Colonic mucosa (tissue), 4 donors: ENCODE measurements at regions not wholly inside any gene's neighbourhood (a gene's known extent, or its start where the extent isn't known, plus 50 kb on each side); places are given as distances from the start of the nearest gene placed in this dataset.

Experiments
- DNase-seq: peaks from one replicate; pipeline ENCODE4 v3.0.0-alpha.2; 2020
- H3K27ac ChIP-seq: fragments of 200-600 bp; one replicate; pipeline ENCODE4 v1.8.0; 2021
- H3K27me3 ChIP-seq: fragments of 200-600 bp; one replicate; pipeline ENCODE4 v1.8.0; 2021
- H3K36me3 ChIP-seq: fragments of 200-600 bp; one replicate; pipeline ENCODE4 v1.8.0; 2021
- H3K4me1 ChIP-seq: fragments of 200-600 bp; one replicate; pipeline ENCODE4 v1.8.0; 2021; ENCODE audit warnings: mild to moderate bottlenecking
- H3K4me3 ChIP-seq: fragments of 200-600 bp; one replicate; pipeline ENCODE4 v1.8.0; 2021
- H3K9ac ChIP-seq, 2 donors: one replicate each; pipeline ENCODE4 v1.7.0; 2013; ENCODE audit warnings: control low read depth in 2 of 2, low read depth in 2 of 2, low read length in 2 of 2
- H3K9me3 ChIP-seq: fragments of 200-600 bp; one replicate; pipeline ENCODE4 v1.8.0; 2021
- intact Hi-C: fragments of 100-400 bp; cut with DNase I; formaldehyde crosslinking; loops from one replicate; pipeline ENCODE4 v1.14.1; 2022
- TF ChIP-seq, protein P1 (sequence below): fragments of 200-600 bp; IDR thresholded peaks from one replicate; pipeline ENCODE4 v1.8.0; 2022; ENCODE audit warnings: antibody characterized with exemption, mild to moderate bottlenecking
- donor health status: healthy.
- donor health status: DM: no; HTN: no; CAD: no.
- donor health status: DM: no; HTN: no; CAD: no.

DNA sequence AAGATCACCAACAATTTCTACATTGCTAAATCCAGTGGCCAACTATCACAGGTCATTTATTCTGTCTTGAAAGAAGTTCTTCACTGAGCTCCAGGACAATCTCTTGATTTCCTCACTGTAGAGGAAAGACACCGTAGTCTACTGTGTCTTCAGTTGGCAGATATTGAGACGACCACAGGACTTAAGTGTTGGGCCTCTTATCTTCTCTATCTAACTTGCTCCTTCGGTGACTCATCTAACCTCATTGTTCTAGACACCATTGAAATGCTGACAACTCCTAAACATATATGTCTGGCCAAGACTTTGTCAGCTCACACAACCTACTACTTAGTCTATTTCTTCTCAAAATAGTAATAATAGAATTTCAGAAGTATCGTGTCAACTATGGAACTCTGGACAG is 425.8 kb downstream of the ARAP2 start:
- TF ChIP-seq, protein P1, sequence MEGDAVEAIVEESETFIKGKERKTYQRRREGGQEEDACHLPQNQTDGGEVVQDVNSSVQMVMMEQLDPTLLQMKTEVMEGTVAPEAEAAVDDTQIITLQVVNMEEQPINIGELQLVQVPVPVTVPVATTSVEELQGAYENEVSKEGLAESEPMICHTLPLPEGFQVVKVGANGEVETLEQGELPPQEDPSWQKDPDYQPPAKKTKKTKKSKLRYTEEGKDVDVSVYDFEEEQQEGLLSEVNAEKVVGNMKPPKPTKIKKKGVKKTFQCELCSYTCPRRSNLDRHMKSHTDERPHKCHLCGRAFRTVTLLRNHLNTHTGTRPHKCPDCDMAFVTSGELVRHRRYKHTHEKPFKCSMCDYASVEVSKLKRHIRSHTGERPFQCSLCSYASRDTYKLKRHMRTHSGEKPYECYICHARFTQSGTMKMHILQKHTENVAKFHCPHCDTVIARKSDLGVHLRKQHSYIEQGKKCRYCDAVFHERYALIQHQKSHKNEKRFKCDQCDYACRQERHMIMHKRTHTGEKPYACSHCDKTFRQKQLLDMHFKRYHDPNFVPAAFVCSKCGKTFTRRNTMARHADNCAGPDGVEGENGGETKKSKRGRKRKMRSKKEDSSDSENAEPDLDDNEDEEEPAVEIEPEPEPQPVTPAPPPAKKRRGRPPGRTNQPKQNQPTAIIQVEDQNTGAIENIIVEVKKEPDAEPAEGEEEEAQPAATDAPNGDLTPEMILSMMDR: no peak
- no peak overlapping the region for H3K27ac ChIP-seq
- no peaks in the 10 kb centered on the region for H3K27me3 ChIP-seq
- no peak overlapping the region for H3K9ac ChIP-seq
- H3K36me3 ChIP-seq: no peaks in the 10 kb centered on the region
- H3K4me1 ChIP-seq: no peaks in the 10 kb centered on the region
- H3K9me3 ChIP-seq: no peaks in the 10 kb centered on the region
- no peak overlapping the region for H3K4me3 ChIP-seq
- intact Hi-C loops: no loop called here
- no peak for DNase-seq

DNA sequence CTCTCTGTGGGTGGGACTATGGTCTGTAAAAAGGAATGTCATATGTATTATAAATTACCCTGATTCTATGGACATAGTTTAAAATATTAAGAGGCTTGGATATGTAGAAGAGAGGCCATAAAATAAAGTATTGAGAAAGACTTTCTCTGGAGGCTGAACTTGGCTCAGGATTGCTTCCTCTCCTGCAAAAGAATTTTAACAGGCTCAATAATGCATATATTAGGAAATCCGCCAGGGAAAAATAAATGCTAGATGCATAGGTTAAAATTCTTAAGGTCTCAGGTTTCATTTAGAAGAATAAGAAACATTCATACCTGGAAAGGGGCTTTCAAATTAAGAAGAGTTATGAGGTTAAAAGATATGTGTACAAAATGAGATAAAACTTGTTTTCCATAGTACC is 424.3 kb downstream of the ARAP2 start:
- no peaks in the 10 kb centered on the region for H3K9me3 ChIP-seq
- TF ChIP-seq, protein P1: no peak
- H3K4me3 ChIP-seq: no peak overlapping the region
- no peak overlapping the region for H3K27ac ChIP-seq
- intact Hi-C loops: no loop called here
- no peak for DNase-seq
- no peaks in the 10 kb centered on the region for H3K4me1 ChIP-seq
- no peaks in the 10 kb centered on the region for H3K27me3 ChIP-seq
- H3K36me3 ChIP-seq: no peaks in the 10 kb centered on the region
- no peak overlapping the region for H3K9ac ChIP-seq

DNA sequence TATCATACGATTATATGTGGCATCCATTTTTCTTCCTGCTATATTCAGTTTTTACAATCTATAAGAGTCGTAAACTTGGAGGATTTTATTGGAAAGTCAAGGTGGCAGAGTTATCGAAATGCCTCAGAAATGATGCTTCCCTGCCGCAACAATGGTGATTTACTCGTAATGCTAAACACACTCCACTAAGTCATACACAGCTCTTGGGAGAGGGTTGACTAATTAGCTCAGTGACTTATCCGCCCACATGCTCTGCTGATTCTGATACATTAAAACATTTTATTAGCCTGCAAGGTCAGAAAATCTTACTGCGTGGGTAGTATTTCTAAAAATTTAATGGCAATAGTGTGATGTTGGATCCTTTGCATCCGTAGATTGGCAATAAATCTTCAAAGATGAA is 420.1 kb downstream of the ARAP2 start:
- TF ChIP-seq, protein P1: no peak
- H3K27ac ChIP-seq: no peak overlapping the region
- intact Hi-C loops: no loop called here
- no peak for DNase-seq
- no peaks in the 10 kb centered on the region for H3K4me1 ChIP-seq
- no peaks in the 10 kb centered on the region for H3K36me3 ChIP-seq
- H3K9me3 ChIP-seq: no peaks in the 10 kb centered on the region
- H3K9ac ChIP-seq: no peak overlapping the region
- H3K27me3 ChIP-seq: no peaks in the 10 kb centered on the region
- H3K4me3 ChIP-seq: no peak overlapping the region

DNA sequence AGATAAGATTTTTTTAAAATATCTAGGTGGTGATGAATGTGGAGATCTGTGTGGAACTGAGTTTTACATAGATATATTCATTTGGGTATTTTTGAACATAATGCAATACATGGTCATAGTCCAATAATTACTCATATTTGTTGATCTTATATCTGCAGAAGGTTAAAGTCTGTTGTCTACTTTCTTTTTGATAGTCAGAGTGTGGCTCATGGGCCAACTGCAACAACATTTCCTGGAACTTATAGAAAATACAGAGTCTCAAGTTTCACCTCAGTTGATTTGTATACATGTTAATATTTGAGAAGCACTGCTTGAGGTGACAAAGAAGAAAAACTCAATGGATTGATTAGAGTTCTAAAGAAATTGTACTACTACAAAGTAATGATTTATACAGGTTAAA is 408.4 kb downstream of the ARAP2 start:
- H3K9me3 ChIP-seq: no peaks in the 10 kb centered on the region
- TF ChIP-seq, protein P1: no peak
- H3K9ac ChIP-seq: no peak overlapping the region
- H3K36me3 ChIP-seq: no peaks in the 10 kb centered on the region
- no peaks in the 10 kb centered on the region for H3K4me1 ChIP-seq
- intact Hi-C loops: no loop called here
- no peak overlapping the region for H3K27ac ChIP-seq
- DNase-seq: no peak
- no peak overlapping the region for H3K4me3 ChIP-seq
- no peaks in the 10 kb centered on the region for H3K27me3 ChIP-seq

DNA sequence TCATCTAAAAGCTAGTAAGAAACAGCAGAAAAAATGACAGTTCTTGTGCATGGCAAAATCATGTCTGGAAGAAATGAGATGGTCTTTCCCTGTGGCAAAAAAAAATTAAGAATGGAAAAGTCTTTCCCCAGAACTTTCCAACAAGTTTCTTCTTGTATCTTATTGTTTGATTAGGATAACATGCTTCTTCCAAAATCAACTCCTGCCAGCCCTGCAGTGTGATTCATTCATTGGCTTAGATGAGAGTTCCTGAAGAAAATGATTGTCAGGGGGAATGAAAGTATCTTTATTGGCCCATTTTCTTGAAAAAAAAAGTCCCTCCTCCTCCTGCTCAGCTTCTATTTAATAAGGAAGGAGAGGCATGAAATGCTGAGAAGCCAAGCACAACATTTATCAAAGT is 407.7 kb downstream of the ARAP2 start:
- TF ChIP-seq, protein P1: no peak
- Histone ChIP-seq H3K9ac (no peak overlapping the region), H3K9me3 (no peaks in the 10 kb centered on the region), H3K4me1 (no peaks in the 10 kb centered on the region), H3K27me3 (no peaks in the 10 kb centered on the region), H3K27ac (no peak overlapping the region), H3K36me3 (no peaks in the 10 kb centered on the region), H3K4me3 (no peak overlapping the region)
- no peak for DNase-seq
- intact Hi-C loops: no loop called here

DNA sequence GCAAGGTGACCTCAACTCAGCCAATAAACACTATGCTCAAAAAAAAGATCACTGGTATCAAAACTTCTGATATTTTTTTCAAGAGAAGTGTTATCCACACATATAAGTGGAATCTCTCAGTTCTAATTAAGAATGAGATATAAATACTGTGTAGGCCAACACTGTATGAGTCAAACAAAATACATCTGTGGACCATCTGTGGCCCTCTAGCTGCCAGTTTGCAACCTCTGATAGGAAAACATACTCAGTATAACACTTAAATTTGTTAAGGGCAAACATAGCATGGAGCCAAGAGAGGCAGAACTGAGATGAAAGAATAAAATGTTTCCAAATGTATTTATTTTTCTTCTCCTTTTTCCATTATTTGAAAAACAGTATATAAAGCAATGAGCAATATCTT is 377.3 kb downstream of the ARAP2 start:
- Histone ChIP-seq H3K4me1 (no peaks in the 10 kb centered on the region), H3K27ac (no peak overlapping the region), H3K27me3 (no peaks in the 10 kb centered on the region), H3K9ac (no peak overlapping the region), H3K9me3 (no peaks in the 10 kb centered on the region), H3K4me3 (no peak overlapping the region), H3K36me3 (no peaks in the 10 kb centered on the region)
- DNase-seq: no peak
- TF ChIP-seq, protein P1: no peak
- intact Hi-C loops: no loop called here
